Keratinocyte (primary cell): ENCODE measurements at regions not wholly inside any gene's neighbourhood (a gene's known extent, or its start where the extent isn't known, plus 50 kb on each side); places are given as distances from the start of the nearest gene placed in this dataset.

Experiments used
- DNase-seq: peaks from one replicate; pipeline ENCODE4 v3.0.0-alpha.2; 2011; ENCODE audit warnings: low read depth, missing footprints, low spot score
- FAIRE-seq: peaks from 2 replicates; lab custom pipeline; 2011; peaks lifted over from hg19 to GRCh38; lab: Jason Lieb, UNC
- H2AFZ ChIP-seq: 2 replicates; pipeline ENCODE4 v1.6.0; 2012; ENCODE audit warnings: low read length, control low read depth, inconsistent platforms; ENCODE audit not compliant: control insufficient read depth
- H3K27ac ChIP-seq: 2 replicates; pipeline ENCODE4 v1.5.1; 2011; ENCODE audit warnings: low read length; ENCODE audit not compliant: control insufficient read depth, insufficient read depth
- H3K27me3 ChIP-seq: 3 replicates; pipeline ENCODE4 v1.6.0; 2011; ENCODE audit warnings: low read length; ENCODE audit not compliant: control insufficient read depth, insufficient read depth; ENCODE audit errors: extremely low read depth
- H3K36me3 ChIP-seq, 2 experiments: 2 replicates in 1 of 2; 3 replicates in 1 of 2; pipeline ENCODE4 v1.5.1; 2011; ENCODE audit warnings: low read length in 2 of 2, mild to moderate bottlenecking in 1 of 2; ENCODE audit not compliant: control insufficient read depth in 2 of 2, insufficient read depth in 2 of 2; ENCODE audit errors: extremely low read depth in 1 of 2
- H3K4me1 ChIP-seq: 3 replicates; pipeline ENCODE4 v1.5.1; 2011; ENCODE audit warnings: low read length; ENCODE audit not compliant: control insufficient read depth, insufficient read depth; ENCODE audit errors: extremely low read depth
- H3K4me2 ChIP-seq: 3 replicates; pipeline ENCODE4 v1.6.0; 2011; ENCODE audit warnings: low read depth, low read length; ENCODE audit not compliant: control insufficient read depth, insufficient read depth; ENCODE audit errors: extremely low read depth
- H3K4me3 ChIP-seq, 3 experiments: fragments of 200-600 bp in 1 of 3; sonication (generic) in 1 of 3; 2 replicates in 2 of 3; 3 replicates in 1 of 3; pipeline ENCODE4 v1.5.1; 2011 to 2016; ENCODE audit warnings: low read length in 3 of 3, mild to moderate bottlenecking in 3 of 3, control low read depth in 2 of 3, inconsistent platforms in 1 of 3, low read depth in 1 of 3, mixed read lengths in 1 of 3, mixed run types in 1 of 3, moderate library complexity in 1 of 3; ENCODE audit not compliant: control insufficient read depth in 2 of 3, insufficient read depth in 2 of 3; ENCODE audit errors: extremely low read depth in 1 of 3
- H3K79me2 ChIP-seq: 2 replicates; pipeline ENCODE4 v1.6.0; 2012; ENCODE audit warnings: low read length; ENCODE audit not compliant: control insufficient read depth, insufficient read depth
- H3K9ac ChIP-seq: 3 replicates; pipeline ENCODE4 v1.6.0; 2011; ENCODE audit warnings: low read length; ENCODE audit not compliant: control insufficient read depth, insufficient read depth; ENCODE audit errors: extremely low read depth
- H3K9me1 ChIP-seq: 3 replicates; pipeline ENCODE4 v1.6.0; 2011; ENCODE audit warnings: low read length; ENCODE audit not compliant: control insufficient read depth, insufficient read depth; ENCODE audit errors: extremely low read depth
- H3K9me3 ChIP-seq: 2 replicates; pipeline ENCODE4 v1.5.1; 2012; ENCODE audit warnings: low read depth, low read length; ENCODE audit not compliant: control insufficient read depth
- H4K20me1 ChIP-seq: 3 replicates; pipeline ENCODE4 v1.6.0; 2011; ENCODE audit warnings: low read length; ENCODE audit not compliant: control insufficient read depth, insufficient read depth; ENCODE audit errors: extremely low read depth
- EZH2 ChIP-seq: IDR thresholded peaks from one replicate; pipeline ENCODE4 v1.6.1; 2012; ENCODE audit warnings: inconsistent platforms, mild to moderate bottlenecking, low read length, moderate library complexity
- dilution Hi-C: fragments of 300-500 bp; cut with MboI; formaldehyde crosslinking; loops from one replicate; pipeline ENCODE4 v1.7.0; 2020; ENCODE audit warnings: low sequenced_read_pairs; ENCODE audit not compliant: extremely low pct_ligation_motif_present
- TF ChIP-seq, protein P1 (sequence below), 3 experiments: IDR thresholded peaks in 1 of 3; conservative IDR thresholded peaks in 1 of 3; optimal IDR thresholded peaks in 1 of 3; 2 replicates in 2 of 3; 3 replicates in 1 of 3; pipeline versions ENCODE3 to v1.5.1; 2011; ENCODE audit warnings: low read length in 3 of 3, mild to moderate bottlenecking in 3 of 3, moderate library complexity in 2 of 3, control low read depth in 1 of 3, inconsistent platforms in 1 of 3; ENCODE audit not compliant: insufficient read depth in 2 of 3; ENCODE audit errors: extremely low read depth in 1 of 3

DNA sequence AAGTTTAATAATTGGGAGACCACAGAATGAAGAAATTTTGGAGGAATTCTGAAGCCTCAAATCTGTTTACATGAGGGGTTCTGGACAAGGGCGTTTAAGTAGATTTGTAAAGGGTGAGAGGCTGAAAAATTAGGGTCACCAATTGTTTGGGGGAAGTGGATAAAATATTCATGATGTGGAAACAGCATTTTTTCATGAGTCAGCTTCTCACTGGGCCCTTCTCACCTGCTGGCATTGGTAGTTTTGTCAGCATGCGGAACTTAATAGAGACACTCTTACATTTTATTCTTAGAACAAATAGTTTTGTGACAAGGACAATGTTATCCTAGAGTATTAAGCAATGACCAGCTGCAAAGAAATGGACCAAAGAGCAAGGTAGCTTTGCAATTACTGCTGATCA lies 634.4 kb downstream of the LRFN5 start:
- no peak for FAIRE-seq

DNA sequence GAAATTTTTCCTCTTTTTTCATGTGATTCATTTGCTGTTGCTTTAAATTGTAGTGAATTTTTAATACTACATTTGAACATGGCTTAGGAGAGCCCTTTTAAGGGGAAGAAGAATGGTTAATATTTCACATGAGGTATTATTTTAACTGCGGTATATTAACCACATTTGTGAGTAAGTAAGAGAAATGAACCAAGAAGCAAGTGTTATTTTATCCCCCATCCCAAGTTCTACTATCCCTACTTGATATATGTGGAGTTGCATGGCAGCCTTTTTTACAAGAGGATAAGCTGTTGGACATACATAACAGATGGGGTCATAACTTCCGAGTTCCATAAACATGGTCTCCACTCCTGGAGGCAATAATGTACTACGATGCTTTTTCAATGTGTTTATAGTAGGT lies 623.3 kb downstream of the LRFN5 start:
- DNase-seq (no peak), FAIRE-seq (no peak)
- Histone ChIP-seq H3K4me1 (no peaks in the 10 kb centered on the region), H4K20me1 (no peaks in the 10 kb centered on the region), H3K4me3 (no peak overlapping the region), H2AFZ (no peak overlapping the region), H3K9ac (no peak overlapping the region), H3K27me3 (no peaks in the 10 kb centered on the region), H3K4me2 (no peak overlapping the region), H3K79me2 (no peaks in the 10 kb centered on the region), H3K27ac (no peak overlapping the region), H3K36me3 (no peaks in the 10 kb centered on the region), H3K9me3 (no peaks in the 10 kb centered on the region), H3K9me1 (no peaks in the 10 kb centered on the region)
- TF ChIP-seq EZH2 = no peak
- TF ChIP-seq, protein P1, sequence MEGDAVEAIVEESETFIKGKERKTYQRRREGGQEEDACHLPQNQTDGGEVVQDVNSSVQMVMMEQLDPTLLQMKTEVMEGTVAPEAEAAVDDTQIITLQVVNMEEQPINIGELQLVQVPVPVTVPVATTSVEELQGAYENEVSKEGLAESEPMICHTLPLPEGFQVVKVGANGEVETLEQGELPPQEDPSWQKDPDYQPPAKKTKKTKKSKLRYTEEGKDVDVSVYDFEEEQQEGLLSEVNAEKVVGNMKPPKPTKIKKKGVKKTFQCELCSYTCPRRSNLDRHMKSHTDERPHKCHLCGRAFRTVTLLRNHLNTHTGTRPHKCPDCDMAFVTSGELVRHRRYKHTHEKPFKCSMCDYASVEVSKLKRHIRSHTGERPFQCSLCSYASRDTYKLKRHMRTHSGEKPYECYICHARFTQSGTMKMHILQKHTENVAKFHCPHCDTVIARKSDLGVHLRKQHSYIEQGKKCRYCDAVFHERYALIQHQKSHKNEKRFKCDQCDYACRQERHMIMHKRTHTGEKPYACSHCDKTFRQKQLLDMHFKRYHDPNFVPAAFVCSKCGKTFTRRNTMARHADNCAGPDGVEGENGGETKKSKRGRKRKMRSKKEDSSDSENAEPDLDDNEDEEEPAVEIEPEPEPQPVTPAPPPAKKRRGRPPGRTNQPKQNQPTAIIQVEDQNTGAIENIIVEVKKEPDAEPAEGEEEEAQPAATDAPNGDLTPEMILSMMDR (optimal IDR thresholded peaks at IDR 0.05 in 1 of 3, IDR thresholded peaks at IDR 0.05 in 1 of 3, conservative IDR thresholded peaks at IDR 0.05 in 1 of 3; ENCODE audit: extremely low read depth in 1 of 3, insufficient read depth in 2 of 3, low read length in 3 of 3) = no peak
- dilution Hi-C loops = no loop called here

More for the DNA sequence above, 634.4 kb downstream of the LRFN5 start:
- Histone ChIP-seq H2AFZ (no peak overlapping the region), H3K79me2 (no peaks in the 10 kb centered on the region), H4K20me1 (no peaks in the 10 kb centered on the region), H3K9me3 (no peaks in the 10 kb centered on the region), H3K4me3 (no peak overlapping the region), H3K36me3 (no peaks in the 10 kb centered on the region), H3K27ac (no peak overlapping the region), H3K9me1 (no peaks in the 10 kb centered on the region), H3K4me2 (no peak overlapping the region), H3K27me3 (no peaks in the 10 kb centered on the region), H3K4me1 (no peaks in the 10 kb centered on the region), H3K9ac (no peak overlapping the region)
- dilution Hi-C loops = no loop called here
- no peak for DNase-seq
- TF ChIP-seq EZH2 = no peak
- TF ChIP-seq, protein P1 (optimal IDR thresholded peaks at IDR 0.05 in 1 of 3, IDR thresholded peaks at IDR 0.05 in 1 of 3, conservative IDR thresholded peaks at IDR 0.05 in 1 of 3; ENCODE audit: extremely low read depth in 1 of 3, insufficient read depth in 2 of 3, low read length in 3 of 3) = no peak
